Vagina (tissue), 2 donors: ENCODE measurements at regions not wholly inside any gene's neighbourhood (a gene's known extent, or its start where the extent isn't known, plus 50 kb on each side); places are given as distances from the start of the nearest gene placed in this dataset.

Experiments
- DNase-seq, 2 donors: peaks; one replicate each; pipeline ENCODE4 v3.0.0-alpha.2; 2017; ENCODE audit errors: extremely low spot score in 2 of 2
- H3K27ac ChIP-seq: fragments of 200-600 bp; sonication (generic); one replicate; pipeline ENCODE4 v1.5.1; 2019
- H3K27me3 ChIP-seq: fragments of 200-600 bp; sonication (generic); one replicate; pipeline ENCODE4 v1.5.1; 2019
- H3K36me3 ChIP-seq, 2 donors: fragments of 200-600 bp; sonication (generic); one replicate each; pipeline ENCODE4 v1.5.1; 2017 to 2019
- H3K4me1 ChIP-seq: fragments of 200-600 bp; sonication (generic); one replicate; pipeline ENCODE4 v1.5.1; 2019
- H3K4me3 ChIP-seq, 2 donors: fragments of 200-600 bp; sonication (generic); 1 replicate in 1 of 2; 2 replicates in 1 of 2; pipeline ENCODE4 v1.5.1; 2016 to 2019
- H3K9me3 ChIP-seq: fragments of 200-600 bp; sonication (generic); one replicate; pipeline ENCODE4 v1.5.1; 2019
- CTCF ChIP-seq, 3 experiments: fragments of 450-650 bp in 2 of 3; fragments of 200-600 bp in 1 of 3; sonication (generic) in 1 of 3; IDR thresholded peaks; one replicate each; pipeline ENCODE4 v1.5.1; 2017 to 2019; ENCODE audit warnings: antibody characterized with exemption in 3 of 3, mild to moderate bottlenecking in 2 of 3, moderate library complexity in 2 of 3
- POLR2A ChIP-seq, 2 donors: fragments of 450-650 bp; IDR thresholded peaks; one replicate each; pipeline ENCODE4 v1.6.1; 2017; ENCODE audit warnings: antibody characterized with exemption in 2 of 2, mild to moderate bottlenecking in 2 of 2, moderate library complexity in 2 of 2
- POLR2AphosphoS5 ChIP-seq, 2 donors: sonication (generic); formaldehyde crosslinking; IDR thresholded peaks; one replicate each; pipeline ENCODE4 v1.9.0; 2017; ENCODE audit warnings: antibody characterized with exemption in 2 of 2, mild to moderate bottlenecking in 2 of 2, low read depth in 1 of 2; ENCODE audit not compliant: insufficient read depth in 1 of 2
- intact Hi-C: fragments of 100-400 bp; cut with DNase I; formaldehyde crosslinking; loops from one replicate; pipeline ENCODE4 v1.15.1; 2023

GRCh38 chr13:33450956-33451709, 165.6 kb upstream of the STARD13 start:
- Histone ChIP-seq H3K27me3 (no peaks in the 10 kb centered on the region), H3K4me3 (no peak overlapping the region), H3K27ac (no peak overlapping the region), H3K4me1 (peaks cover 25% of the 10 kb centered on the region), H3K9me3 (no peaks in the 10 kb centered on the region), H3K36me3 (no peaks in the 10 kb centered on the region)
- TF ChIP-seq CTCF (IDR thresholded peaks at IDR 0.05), result no peak
- intact Hi-C loops, result no loop called here
- no peak for DNase-seq

- TF ChIP-seq POLR2AphosphoS5 (IDR thresholded peaks at IDR 0.05; ENCODE audit: insufficient read depth in 1 of 2, low read depth in 1 of 2) (peak in 1 of 2 donors; percentile 51), POLR2A (IDR thresholded peaks at IDR 0.05) (no peak), CTCF (IDR thresholded peaks at IDR 0.05) (no peak)
- no peak for DNase-seq
- peak overlapping the region; percentile 66 for H3K27ac ChIP-seq
- H3K27me3 ChIP-seq, result no peaks in the 10 kb centered on the region
- H3K9me3 ChIP-seq, result no peaks in the 10 kb centered on the region
- no peaks in the 10 kb centered on the region for H3K36me3 ChIP-seq
- no peak overlapping the region for H3K4me3 ChIP-seq
- peaks cover 15% of the 10 kb centered on the region for H3K4me1 ChIP-seq
- intact Hi-C loops, result no loop called here
These were observed 167.4 kb upstream of the STARD13 start for GRCh38 chr13:33452873-33453517.

- Histone ChIP-seq H3K27ac (peak overlapping the region; percentile 70), H3K36me3 (no peaks in the 10 kb centered on the region), H3K9me3 (no peaks in the 10 kb centered on the region), H3K4me3 (no peak overlapping the region), H3K4me1 (peaks cover 15% of the 10 kb centered on the region), H3K27me3 (no peaks in the 10 kb centered on the region)
- intact Hi-C loops, result no loop called here
- TF ChIP-seq POLR2A (IDR thresholded peaks at IDR 0.05) (no peak), POLR2AphosphoS5 (IDR thresholded peaks at IDR 0.05; ENCODE audit: insufficient read depth in 1 of 2, low read depth in 1 of 2) (no peak), CTCF (IDR thresholded peaks at IDR 0.05) (no peak)
- DNase-seq, result no peak
These were observed 168.4 kb upstream of the STARD13 start for GRCh38 chr13:33453936-33454335.

- intact Hi-C loops, result no loop called here
- Histone ChIP-seq H3K27ac (peak overlapping the region; percentile 70), H3K36me3 (no peaks in the 10 kb centered on the region), H3K4me1 (peaks cover 15% of the 10 kb centered on the region), H3K27me3 (no peaks in the 10 kb centered on the region), H3K4me3 (no peak overlapping the region), H3K9me3 (no peaks in the 10 kb centered on the region)
- DNase-seq, result no peak
- TF ChIP-seq POLR2AphosphoS5 (IDR thresholded peaks at IDR 0.05; ENCODE audit: insufficient read depth in 1 of 2, low read depth in 1 of 2), result peak in 1 of 2 donors; percentile 15
- no peak for TF ChIP-seq CTCF (IDR thresholded peaks at IDR 0.05)
These were observed 169.5 kb upstream of the STARD13 start for GRCh38 chr13:33454844-33455705.
